DMS114 treated with DMSO at 0.1 percent for 48 hours (cell line): ENCODE measurements at regions not wholly inside any gene's neighbourhood (a gene's known extent, or its start where the extent isn't known, plus 50 kb on each side); places are given as distances from the start of the nearest gene placed in this dataset.

Source experiments
- DNase-seq: peaks from one replicate; lab custom pipeline; 2025; ENCODE audit not compliant: unreplicated experiment; lab: John Stamatoyannopoulos, UW

- DNase-seq, result no peak
These were observed 584.8 kb downstream of the PLA2G4A start for GRCh38 chr1:187413405-187414169.

DNA sequence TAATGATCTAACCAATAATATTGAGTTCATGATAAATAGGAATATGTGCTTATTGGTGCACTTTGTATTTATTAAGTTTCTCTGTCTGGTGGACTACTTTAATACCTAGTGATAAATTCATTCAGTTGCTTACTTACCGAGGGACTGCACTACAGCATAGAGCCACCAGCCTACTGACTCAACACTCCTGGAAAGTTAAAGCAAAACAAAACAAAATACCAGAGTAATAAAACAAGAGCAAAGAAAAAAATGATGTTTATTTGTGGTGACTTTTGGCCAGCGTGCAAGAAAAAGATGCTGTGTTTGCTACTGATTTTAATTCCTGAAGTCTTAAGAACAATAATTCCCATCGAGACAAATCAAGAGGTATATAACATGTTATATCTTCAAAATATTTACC lies 586.3 kb downstream of the PLA2G4A start:
- no peak for DNase-seq

- DNase-seq, result no peak
These were observed 588.8 kb downstream of the PLA2G4A start for GRCh38 chr1:187417520-187417919.

- no peak for DNase-seq
These were observed 604.8 kb downstream of the PLA2G4A start for GRCh38 chr1:187433598-187433997.

GRCh38 chr1:187442603-187443002 lies 613.9 kb downstream of the PLA2G4A start:
- no peak for DNase-seq

DNA sequence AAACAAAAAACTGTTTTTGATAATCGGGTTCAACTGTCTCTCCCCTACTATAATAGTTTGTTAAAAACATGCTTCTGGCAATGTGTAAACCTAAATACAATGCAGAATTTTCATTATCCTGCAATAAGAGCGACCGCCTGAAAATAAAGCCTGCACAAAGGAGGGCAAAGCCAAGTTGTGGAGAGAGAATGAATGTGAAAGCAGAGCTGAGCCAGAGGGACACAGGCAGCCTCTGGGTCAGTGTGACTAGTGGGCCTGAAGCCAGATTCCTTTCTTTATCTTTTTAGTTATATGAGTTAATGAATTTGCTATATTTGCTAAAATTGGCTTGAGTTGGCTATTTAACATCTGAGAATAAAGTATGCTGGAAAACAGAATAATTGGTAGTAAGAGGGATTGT lies 615.2 kb downstream of the PLA2G4A start:
- no peak for DNase-seq

GRCh38 chr1:187445066-187445465 lies 616.3 kb downstream of the PLA2G4A start:
- no peak for DNase-seq

DNA sequence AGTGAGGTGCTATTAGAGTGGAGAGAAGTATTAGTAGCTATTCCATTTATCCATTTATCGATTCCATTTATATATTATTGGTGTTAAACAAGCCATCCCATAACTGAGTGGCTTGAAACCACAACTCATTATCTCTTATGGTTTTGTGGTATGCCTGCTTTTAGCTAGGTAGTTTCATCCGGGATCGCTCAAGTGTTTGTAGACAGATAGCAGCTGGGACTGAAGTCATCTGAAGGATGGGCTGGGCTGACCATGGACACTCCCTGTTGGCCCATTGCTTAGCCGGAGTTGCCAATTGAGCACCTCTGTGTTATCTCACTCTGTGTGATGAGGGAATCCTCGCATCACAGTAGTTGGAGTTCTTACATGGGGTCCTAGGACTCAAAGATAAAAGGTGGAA lies 622.5 kb downstream of the PLA2G4A start:
- no peak for DNase-seq

DNA sequence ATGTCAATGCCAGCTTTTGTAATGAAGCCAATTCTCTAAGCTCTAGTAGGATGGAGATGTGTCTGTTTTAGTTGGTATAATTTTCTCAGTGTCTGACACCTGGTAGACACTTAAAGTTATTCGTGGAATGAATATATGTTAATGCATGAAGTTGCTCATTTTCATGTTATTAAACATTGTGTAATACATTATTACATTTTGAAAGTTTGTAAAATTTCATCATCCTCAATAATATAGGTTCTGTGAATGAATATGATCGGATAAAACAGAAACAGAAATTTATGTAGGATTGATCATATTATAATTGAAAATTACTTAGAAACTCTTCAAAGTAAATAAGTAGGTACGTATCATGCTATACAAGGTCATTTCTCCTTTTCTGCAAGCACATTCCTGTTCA lies 625.3 kb downstream of the PLA2G4A start:
- DNase-seq, result no peak

DNA sequence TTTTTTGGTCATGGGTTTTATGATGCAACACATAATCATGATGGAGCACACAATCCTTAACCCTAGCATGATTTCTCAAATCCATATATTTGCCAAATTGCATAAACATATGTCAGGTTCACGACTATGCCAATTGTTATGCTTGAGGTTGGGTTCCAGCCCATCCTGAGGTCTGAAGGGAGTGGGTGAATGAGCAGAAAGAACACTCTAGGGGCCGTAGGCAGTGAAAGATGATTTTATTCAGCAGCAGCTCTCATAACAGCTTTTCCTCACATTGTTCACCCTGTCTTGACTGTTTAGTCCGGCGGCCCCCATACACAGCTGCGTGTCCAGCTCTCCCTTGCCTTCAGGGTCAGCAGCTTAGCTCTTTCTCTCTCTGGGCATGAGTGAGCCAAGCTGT lies 627.7 kb downstream of the PLA2G4A start:
- DNase-seq, result no peak

DNA sequence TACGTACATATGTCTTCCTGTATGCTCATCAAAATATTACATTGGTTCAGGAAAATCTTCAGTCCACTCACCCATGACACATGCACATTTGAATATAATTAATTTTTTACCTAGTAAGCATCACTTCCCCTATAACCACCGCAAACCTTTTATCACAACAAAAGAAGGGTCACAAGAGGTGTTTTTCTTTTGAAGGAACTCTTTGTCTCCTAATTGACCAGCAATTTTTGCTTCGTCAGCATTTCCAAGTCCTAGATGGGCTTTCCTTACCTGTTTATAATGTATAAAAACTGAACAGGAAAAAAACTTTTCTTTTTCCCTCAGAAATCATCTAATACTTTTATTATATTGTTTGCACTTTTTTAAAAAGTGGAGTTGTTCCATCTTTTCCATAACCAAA lies 631.3 kb downstream of the PLA2G4A start:
- no peak for DNase-seq

DNA sequence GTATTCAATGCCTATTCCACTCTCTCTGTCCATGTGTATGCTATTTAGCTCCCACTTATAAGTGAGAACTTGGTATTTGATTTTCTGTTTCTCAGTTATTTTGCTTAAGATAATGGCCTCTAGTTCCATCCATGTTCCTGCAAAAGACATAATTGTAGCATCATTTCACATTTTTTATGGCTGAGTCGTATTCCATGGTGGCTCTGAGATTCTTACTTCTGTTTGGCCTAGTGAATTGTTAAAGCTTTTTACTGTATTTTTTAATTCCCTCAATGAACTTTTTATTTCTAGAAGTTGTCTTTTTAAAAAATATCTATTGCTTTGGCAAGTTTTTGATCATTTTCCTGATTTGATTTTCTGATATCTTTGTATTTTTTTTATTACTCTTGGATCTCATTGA lies 635.6 kb downstream of the PLA2G4A start:
- DNase-seq, result no peak

- no peak for DNase-seq
These were observed 636.7 kb downstream of the PLA2G4A start for GRCh38 chr1:187465441-187465840.

DNA sequence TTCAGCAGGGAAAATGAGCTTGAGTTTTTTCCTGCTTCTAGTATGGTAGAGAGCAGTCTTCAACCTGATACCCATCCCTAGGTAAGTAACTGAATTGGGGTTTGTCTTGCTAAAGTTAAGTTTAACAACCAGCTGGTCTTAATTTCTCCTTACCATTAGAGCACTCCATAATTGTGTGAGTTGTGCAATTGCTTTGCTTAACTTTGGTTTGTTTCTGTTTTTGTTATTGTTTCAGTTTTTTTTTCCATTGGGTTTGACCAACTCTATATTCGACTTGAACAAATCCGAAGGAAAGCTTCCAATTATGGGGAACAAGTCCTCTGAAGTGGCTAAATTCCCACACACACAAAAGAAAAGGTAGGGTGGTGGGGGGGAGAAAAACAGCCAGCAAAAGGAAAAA lies 641.1 kb downstream of the PLA2G4A start:
- DNase-seq, result no peak

GRCh38 chr1:187471555-187471954 lies 642.8 kb downstream of the PLA2G4A start:
- no peak for DNase-seq

DNA sequence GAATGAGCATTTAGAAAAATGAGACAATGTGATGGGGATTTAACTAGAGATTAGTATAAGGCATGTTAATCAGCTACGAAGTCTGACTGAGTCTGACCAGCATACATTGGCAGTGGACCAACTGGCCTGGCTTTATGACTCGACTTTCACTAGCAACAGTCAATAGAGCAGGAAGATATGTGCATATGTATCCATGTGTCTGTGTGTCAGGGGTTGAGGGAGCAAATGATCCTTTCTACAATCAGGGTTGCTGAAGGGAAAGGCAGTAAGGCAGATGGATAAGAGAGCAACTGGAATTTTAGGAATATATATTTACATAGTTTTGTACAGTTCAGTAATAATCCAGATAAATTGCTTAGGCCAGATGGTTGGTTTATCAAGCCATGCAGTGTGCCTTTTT lies 645.6 kb downstream of the PLA2G4A start:
- DNase-seq, result no peak

DNA sequence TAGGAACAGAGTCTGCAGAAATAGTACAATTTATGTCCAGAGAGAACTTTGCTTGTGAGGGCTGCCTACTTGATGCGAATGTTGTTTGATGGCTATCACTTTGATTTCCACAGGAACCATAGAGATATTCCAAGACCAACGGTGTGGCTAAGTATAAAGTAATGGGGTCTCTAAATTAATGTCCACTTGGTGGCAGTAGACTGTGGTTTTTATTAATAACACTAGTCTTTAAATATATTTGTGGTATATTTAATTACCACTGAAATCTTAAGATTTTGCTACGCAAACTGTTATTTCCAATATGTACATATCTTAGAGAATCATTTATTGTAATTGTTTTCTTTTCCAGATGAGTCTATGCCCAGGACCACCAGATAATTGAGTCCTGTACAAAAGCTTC lies 647.9 kb downstream of the PLA2G4A start:
- no peak for DNase-seq

GRCh38 chr1:187477103-187477502 lies 648.4 kb downstream of the PLA2G4A start:
- DNase-seq, result no peak

GRCh38 chr1:187477535-187477934 lies 648.8 kb downstream of the PLA2G4A start:
- DNase-seq, result no peak

GRCh38 chr1:187481581-187482148 lies 652.9 kb downstream of the PLA2G4A start:
- DNase-seq, result no peak

GRCh38 chr1:187490266-187490665 lies 661.5 kb downstream of the PLA2G4A start:
- no peak for DNase-seq

DNA sequence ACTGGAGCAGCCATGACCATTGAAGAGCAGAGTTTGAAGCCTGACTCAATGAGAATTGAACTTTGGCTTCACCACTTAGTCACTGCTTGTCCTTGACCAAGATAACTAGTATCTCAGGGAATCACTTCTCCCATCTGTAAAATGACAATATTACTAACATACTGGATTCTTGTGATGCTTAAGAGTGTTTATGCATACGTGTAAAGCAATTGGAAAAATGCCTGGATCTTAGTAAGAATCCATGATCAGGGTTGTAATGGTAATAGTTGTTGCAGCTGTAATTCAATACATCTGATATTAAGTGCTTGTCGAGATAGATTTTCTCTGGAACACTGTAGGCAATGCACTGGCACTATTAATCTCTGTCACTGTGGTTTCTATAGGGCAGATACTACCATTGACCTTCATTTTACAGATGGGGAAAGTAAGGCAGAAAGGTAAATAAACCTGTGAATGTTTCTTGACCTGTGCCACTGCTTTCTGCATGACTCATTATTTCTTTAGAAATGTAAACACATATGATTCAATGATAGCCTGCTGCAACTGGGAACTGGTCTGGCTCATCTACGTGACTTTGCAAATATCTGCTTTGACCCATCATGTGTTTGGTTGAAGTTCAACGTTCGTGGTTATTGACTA lies 662.5 kb downstream of the PLA2G4A start:
- no peak for DNase-seq
